Neuronal stem cell (in vitro differentiated cells): ENCODE measurements at regions not wholly inside any gene's neighbourhood (a gene's known extent, or its start where the extent isn't known, plus 50 kb on each side); places are given as distances from the start of the nearest gene placed in this dataset.
A peak's percentile ranks its signal among the peaks of the same experiment; 100 is the strongest.

ENCODE experiments used
- DNase-seq: peaks from one replicate; pipeline ENCODE4 v3.0.0-alpha.2; 2013; ENCODE audit warnings: low spot score
- H2AFZ ChIP-seq: one replicate; pipeline ENCODE4 v1.6.1; 2013; ENCODE audit warnings: mild to moderate bottlenecking, low read length, inconsistent platforms
- H2AK5ac ChIP-seq: 2 replicates; pipeline ENCODE4 v1.6.1; 2013; ENCODE audit warnings: low read depth, mild to moderate bottlenecking, inconsistent platforms, low read length, moderate library complexity, mixed read lengths
- H2BK120ac ChIP-seq: 2 replicates; pipeline ENCODE4 v1.6.1; 2013; ENCODE audit warnings: low read depth, mild to moderate bottlenecking, inconsistent platforms, low read length, moderate library complexity, mixed read lengths
- H2BK12ac ChIP-seq: one replicate; pipeline ENCODE4 v1.6.1; 2013; ENCODE audit warnings: low read length, inconsistent platforms
- H2BK15ac ChIP-seq: 2 replicates; pipeline ENCODE4 v1.6.1; 2013; ENCODE audit warnings: mild to moderate bottlenecking, low read length, inconsistent platforms, mixed read lengths
- H2BK5ac ChIP-seq: one replicate; pipeline ENCODE4 v1.6.1; 2013; ENCODE audit warnings: inconsistent platforms, mild to moderate bottlenecking, low read length, moderate library complexity
- H3K14ac ChIP-seq: one replicate; pipeline ENCODE4 v1.6.1; 2013; ENCODE audit warnings: low read length, inconsistent platforms
- H3K18ac ChIP-seq: 2 replicates; pipeline ENCODE4 v1.6.1; 2013; ENCODE audit warnings: low read length, inconsistent platforms
- H3K23ac ChIP-seq: 2 replicates; pipeline ENCODE4 v1.6.1; 2013; ENCODE audit warnings: low read depth, mild to moderate bottlenecking, mixed read lengths, low read length, inconsistent platforms; ENCODE audit not compliant: poor library complexity
- H3K27ac ChIP-seq: replicated peaks from 3 replicates; pipeline ENCODE4 v1.5.1; 2013; ENCODE audit warnings: low read length, inconsistent platforms
- H3K27me3 ChIP-seq, 3 experiments: 2 replicates each; pipeline ENCODE4 v1.6.1; 2013; ENCODE audit warnings: low read length in 3 of 3, mild to moderate bottlenecking in 2 of 3, inconsistent platforms in 1 of 3, low read depth in 1 of 3, mixed read lengths in 1 of 3, moderate library complexity in 1 of 3; ENCODE audit not compliant: control insufficient read depth in 3 of 3, insufficient read depth in 3 of 3
- H3K36me3 ChIP-seq, 2 donors: replicated peaks in 1 of 2; 2 replicates each; pipeline ENCODE4 v1.6.1; 2013; ENCODE audit warnings: low read length in 2 of 2; ENCODE audit not compliant: control insufficient read depth in 2 of 2, insufficient read depth in 2 of 2
- H3K4ac ChIP-seq: 2 replicates; pipeline ENCODE4 v1.6.1; 2013; ENCODE audit warnings: inconsistent platforms, mild to moderate bottlenecking, low read length, moderate library complexity
- H3K4me1 ChIP-seq, 2 donors: 1 replicate in 1 of 2; 2 replicates in 1 of 2; pipeline ENCODE4 v1.6.1; 2013; ENCODE audit warnings: low read length in 2 of 2, low read depth in 1 of 2; ENCODE audit not compliant: control insufficient read depth in 2 of 2, insufficient read depth in 1 of 2
- H3K4me2 ChIP-seq: one replicate; pipeline ENCODE4 v1.6.1; 2013; ENCODE audit warnings: mild to moderate bottlenecking, low read length, inconsistent platforms; ENCODE audit not compliant: insufficient read depth, poor library complexity, severe bottlenecking
- H3K4me3 ChIP-seq, 2 donors: 2 replicates each; pipeline ENCODE4 v1.5.1; 2013; ENCODE audit warnings: low read length in 2 of 2, mild to moderate bottlenecking in 2 of 2, inconsistent platforms in 1 of 2, moderate library complexity in 1 of 2
- H3K79me1 ChIP-seq: one replicate; pipeline ENCODE4 v1.6.1; 2013; ENCODE audit warnings: low read depth, mild to moderate bottlenecking, inconsistent platforms, low read length, moderate library complexity
- H3K9ac ChIP-seq: one replicate; pipeline ENCODE4 v1.6.1; 2013; ENCODE audit warnings: mild to moderate bottlenecking, low read depth, low read length, inconsistent platforms; ENCODE audit not compliant: poor library complexity
- H3K9me3 ChIP-seq, 2 donors: replicated peaks in 1 of 2; 2 replicates each; pipeline versions ENCODE3 to v1.6.1; 2013; ENCODE audit warnings: low read length in 2 of 2, mild to moderate bottlenecking in 2 of 2, inconsistent platforms in 1 of 2, low read depth in 1 of 2, mixed read lengths in 1 of 2, moderate library complexity in 1 of 2; ENCODE audit not compliant: control insufficient read depth in 2 of 2, insufficient read depth in 1 of 2
- H4K8ac ChIP-seq: one replicate; pipeline ENCODE4 v1.6.1; 2013; ENCODE audit warnings: low read depth, mild to moderate bottlenecking, inconsistent platforms, low read length, moderate library complexity
- H4K91ac ChIP-seq: one replicate; pipeline ENCODE4 v1.6.1; 2013; ENCODE audit warnings: low read length, low read depth, mild to moderate bottlenecking, inconsistent platforms; ENCODE audit not compliant: poor library complexity
- WGBS, 2 donors: extraction: QIAGEN DNeasy Blood & Tissue Kit; methylation state at CpG; one replicate each; pipeline ENCODE4 v1.1.7; 2013; ENCODE audit warnings: missing lambda C conversion rate in 2 of 2, mixed read lengths in 1 of 2; ENCODE audit not compliant: insufficient read length in 2 of 2, insufficient replicate concordance in 1 of 2; ENCODE audit errors: extremely low coverage in 2 of 2; 5-methylcytosine and 5-hydroxymethylcytosine counted together

DNA sequence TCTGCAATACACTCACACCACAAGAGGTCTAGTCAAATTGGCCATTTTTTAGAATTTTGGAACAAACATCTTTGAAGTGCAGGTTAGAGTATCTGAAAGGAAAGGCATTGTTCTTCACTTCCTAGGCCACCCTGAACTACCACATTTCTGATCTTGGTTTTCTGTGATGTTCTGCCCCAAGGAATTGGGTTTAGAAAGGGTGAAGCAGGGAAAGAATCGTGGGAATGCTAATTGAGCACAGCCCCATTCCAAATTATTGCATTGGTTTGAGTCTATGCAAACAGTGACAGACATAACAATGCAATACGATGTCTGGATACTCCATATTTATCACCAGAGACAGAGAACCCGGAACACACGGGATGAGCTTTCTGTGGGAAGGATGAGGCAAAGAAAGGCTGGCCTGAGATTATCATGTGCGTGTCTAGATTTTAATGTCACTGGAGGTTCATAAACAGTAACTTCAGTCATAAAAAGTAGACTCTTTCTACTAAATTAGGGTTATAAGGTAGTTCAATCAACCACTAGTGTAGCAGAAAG, 195.3 kb upstream of the BLID start:
- H3K9ac ChIP-seq, result no peak overlapping the region
- no peaks in the 10 kb centered on the region for H3K36me3 ChIP-seq
- no peaks in the 10 kb centered on the region for H3K9me3 ChIP-seq
- no peak overlapping the region for H2BK120ac ChIP-seq
- H3K18ac ChIP-seq, result no peak overlapping the region
- no peak overlapping the region for H2AK5ac ChIP-seq
- H2BK5ac ChIP-seq, result no peak overlapping the region
- no peak overlapping the region for H4K91ac ChIP-seq
- H3K27me3 ChIP-seq, result no peaks in the 10 kb centered on the region
- H3K79me1 ChIP-seq, result no peaks in the 10 kb centered on the region
- no peak for DNase-seq
- WGBS, 2 donors, result no CpG with 5 or more reads among the region's 5 CpGs
- H3K27ac ChIP-seq, result no peak overlapping the region
- H3K4me3 ChIP-seq, result no peak overlapping the region
- no peak overlapping the region for H3K4me2 ChIP-seq
- no peak overlapping the region for H3K14ac ChIP-seq
- no peak overlapping the region for H2BK15ac ChIP-seq
- peak overlapping the region; percentile 16 for H2AFZ ChIP-seq
- H3K4me1 ChIP-seq, result peaks cover 4 to 39% of the 10 kb centered on the region in 2 donors
- no peak overlapping the region for H3K23ac ChIP-seq
- no peak overlapping the region for H4K8ac ChIP-seq
- no peak overlapping the region for H3K4ac ChIP-seq
- H2BK12ac ChIP-seq, result no peak overlapping the region

- Histone ChIP-seq H3K18ac (no peak overlapping the region), H3K79me1 (no peaks in the 10 kb centered on the region), H2BK15ac (no peak overlapping the region), H2AK5ac (no peak overlapping the region), H3K4ac (no peak overlapping the region), H3K9me3 (no peaks in the 10 kb centered on the region), H3K4me1 (peaks cover 4 to 43% of the 10 kb centered on the region in 2 donors), H3K36me3 (no peaks in the 10 kb centered on the region), H3K4me2 (no peak overlapping the region), H4K8ac (no peak overlapping the region), H3K9ac (no peak overlapping the region), H2AFZ (peak overlapping the region; percentile 16), H4K91ac (no peak overlapping the region), H3K27me3 (no peaks in the 10 kb centered on the region), H2BK120ac (no peak overlapping the region), H2BK12ac (no peak overlapping the region), H3K23ac (no peak overlapping the region), H3K27ac (no peak overlapping the region), H3K14ac (no peak overlapping the region), H2BK5ac (no peak overlapping the region), H3K4me3 (no peak overlapping the region)
- no peak for DNase-seq
- no CpG with 5 or more reads among the region's 5 CpGs for WGBS, 2 donors
These were observed 194.8 kb upstream of the BLID start for GRCh38 chr11:122310766-122311165.

DNA sequence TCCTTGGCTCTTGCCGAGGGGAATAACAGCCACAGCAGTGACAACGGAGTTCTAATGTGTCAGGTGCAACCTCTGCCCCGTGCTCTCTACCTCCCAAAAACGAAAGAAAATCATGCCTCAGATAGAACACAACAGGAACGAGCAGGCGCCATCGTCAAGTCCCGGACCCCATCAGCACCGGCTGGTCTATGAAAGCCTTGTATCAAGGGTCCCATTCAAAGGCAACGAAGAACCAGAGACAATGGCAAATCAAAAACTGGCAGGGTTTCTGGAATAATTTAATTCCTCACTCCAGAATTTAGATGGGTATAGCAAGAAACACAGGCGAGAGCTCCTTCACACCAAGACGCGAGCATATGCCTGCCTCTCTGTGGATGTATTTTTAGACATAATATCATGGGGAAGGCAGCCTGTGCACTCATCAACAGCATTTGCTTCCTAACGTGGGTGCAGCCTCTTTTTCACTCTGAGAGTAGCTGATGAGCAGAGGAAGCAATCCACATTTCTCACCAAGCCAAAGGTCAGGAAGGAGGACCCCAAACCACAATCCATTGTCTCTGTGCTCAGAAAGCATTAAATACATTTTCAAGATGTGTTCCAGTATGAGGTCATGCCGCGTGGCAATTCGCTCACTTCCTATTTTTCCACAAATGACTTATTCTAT, 193.4 kb upstream of the BLID start:
- WGBS, 2 donors, result no CpG with 5 or more reads among the region's 17 CpGs
- H2AFZ ChIP-seq, result peak overlapping the region; percentile 59
- H3K36me3 ChIP-seq, result no peaks in the 10 kb centered on the region
- no peak overlapping the region for H4K8ac ChIP-seq
- H2AK5ac ChIP-seq, result no peak overlapping the region
- no peaks in the 10 kb centered on the region for H3K9me3 ChIP-seq
- H3K4me3 ChIP-seq, result no peak overlapping the region
- H2BK120ac ChIP-seq, result no peak overlapping the region
- no peak overlapping the region for H3K18ac ChIP-seq
- no peak overlapping the region for H3K4ac ChIP-seq
- no peaks in the 10 kb centered on the region for H3K27me3 ChIP-seq
- no peaks in the 10 kb centered on the region for H3K79me1 ChIP-seq
- H2BK12ac ChIP-seq, result no peak overlapping the region
- no peak overlapping the region for H3K9ac ChIP-seq
- H4K91ac ChIP-seq, result no peak overlapping the region
- no peak overlapping the region for H3K27ac ChIP-seq
- DNase-seq, result no peak
- peaks cover 4 to 50% of the 10 kb centered on the region in 2 donors for H3K4me1 ChIP-seq
- H3K14ac ChIP-seq, result no peak overlapping the region
- no peak overlapping the region for H2BK15ac ChIP-seq
- H2BK5ac ChIP-seq, result no peak overlapping the region
- no peak overlapping the region for H3K23ac ChIP-seq
- H3K4me2 ChIP-seq, result no peak overlapping the region

- Histone ChIP-seq H3K9ac (no peak overlapping the region), H2BK15ac (no peak overlapping the region), H3K23ac (no peak overlapping the region), H2BK12ac (no peak overlapping the region), H3K4ac (no peak overlapping the region), H3K9me3 (no peaks in the 10 kb centered on the region), H3K4me3 (no peak overlapping the region), H2BK120ac (no peak overlapping the region), H3K27me3 (no peaks in the 10 kb centered on the region), H3K4me2 (no peak overlapping the region), H4K91ac (no peak overlapping the region), H3K18ac (no peak overlapping the region), H2AK5ac (no peak overlapping the region), H2BK5ac (no peak overlapping the region), H3K36me3 (no peaks in the 10 kb centered on the region), H3K79me1 (no peaks in the 10 kb centered on the region), H3K14ac (no peak overlapping the region), H4K8ac (no peak overlapping the region), H3K4me1 (peaks cover 4 to 50% of the 10 kb centered on the region in 2 donors), H2AFZ (no peak overlapping the region), H3K27ac (no peak overlapping the region)
- no peak for DNase-seq
- WGBS, 2 donors, result no CpG with 5 or more reads among the region's 4 CpGs
These were observed 192.2 kb upstream of the BLID start for GRCh38 chr11:122308226-122308625.
